COR-L47 (cell line): ENCODE measurements at regions not wholly inside any gene's neighbourhood (a gene's known extent, or its start where the extent isn't known, plus 50 kb on each side); places are given as distances from the start of the nearest gene placed in this dataset.

Source experiments
- DNase-seq: peaks from one replicate; lab custom pipeline; 2025; lab: John Stamatoyannopoulos, UW

DNA sequence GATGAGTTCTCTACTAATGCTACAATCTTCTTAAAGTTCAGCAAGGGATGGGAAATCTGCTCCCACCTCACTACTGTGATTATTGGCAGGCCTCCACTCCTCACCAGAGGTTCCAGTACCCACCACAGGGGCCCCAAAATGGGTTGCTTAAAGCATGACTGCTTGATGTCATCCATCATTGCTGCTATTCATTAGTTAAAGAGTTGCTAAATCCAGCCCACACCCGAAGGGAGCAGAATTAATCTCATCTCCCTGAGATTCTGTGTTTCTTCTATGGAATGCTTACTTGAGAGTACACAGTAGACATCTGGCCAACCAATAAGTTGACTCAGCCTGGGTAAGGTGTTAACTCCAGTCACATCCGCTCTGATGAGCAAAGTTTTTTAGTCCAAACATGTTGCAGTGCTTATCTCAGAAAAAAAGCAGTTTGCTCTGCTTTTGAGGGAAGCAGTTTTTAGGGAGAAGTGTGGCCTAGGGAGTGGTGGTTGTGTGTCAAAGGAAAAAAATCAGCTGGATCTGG lies 690.2 kb upstream of the POU3F3 start:
- no peak for DNase-seq

- DNase-seq, result no peak
These were observed 689.1 kb upstream of the POU3F3 start for GRCh38 chr2:104164721-104165252.

DNA sequence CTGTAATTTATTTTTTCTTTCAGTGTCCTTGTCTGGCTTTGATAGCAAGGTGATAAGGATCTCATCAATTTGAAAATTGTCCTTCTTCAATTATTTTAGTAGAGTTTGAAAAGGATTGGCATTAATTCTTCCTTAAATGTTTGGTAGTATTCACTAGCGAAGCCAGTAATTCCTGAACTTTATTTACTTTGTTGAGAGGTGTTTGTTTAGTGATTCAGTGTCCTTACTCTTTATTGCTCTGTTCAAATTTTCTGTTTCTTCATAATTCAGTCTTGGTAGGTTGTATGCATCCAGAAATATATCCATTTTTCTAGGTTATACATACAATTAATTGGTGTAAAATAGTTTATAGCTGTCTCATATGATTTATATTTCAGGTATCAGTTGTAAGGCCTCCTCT lies 676.7 kb upstream of the POU3F3 start:
- DNase-seq, result peak; percentile 11

DNA sequence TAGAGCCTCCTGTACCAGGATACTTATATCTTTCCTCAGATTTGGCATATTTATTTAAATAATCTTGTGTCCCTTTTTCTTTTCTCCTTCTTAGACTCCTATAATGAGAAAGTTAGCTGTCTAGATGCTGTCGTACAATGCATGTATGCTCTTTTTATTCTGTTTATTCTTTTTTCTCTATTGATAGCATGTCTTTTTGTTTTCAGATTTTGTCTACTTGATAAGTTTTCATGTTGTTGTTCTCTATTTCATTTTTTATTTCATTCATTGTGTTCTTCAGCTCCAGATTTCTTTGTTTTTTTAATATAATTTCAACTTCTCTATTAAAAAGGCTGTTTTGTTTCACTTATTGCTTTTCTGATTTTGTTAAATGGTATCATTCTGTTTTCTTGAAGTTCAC lies 674.3 kb upstream of the POU3F3 start:
- no peak for DNase-seq

DNA sequence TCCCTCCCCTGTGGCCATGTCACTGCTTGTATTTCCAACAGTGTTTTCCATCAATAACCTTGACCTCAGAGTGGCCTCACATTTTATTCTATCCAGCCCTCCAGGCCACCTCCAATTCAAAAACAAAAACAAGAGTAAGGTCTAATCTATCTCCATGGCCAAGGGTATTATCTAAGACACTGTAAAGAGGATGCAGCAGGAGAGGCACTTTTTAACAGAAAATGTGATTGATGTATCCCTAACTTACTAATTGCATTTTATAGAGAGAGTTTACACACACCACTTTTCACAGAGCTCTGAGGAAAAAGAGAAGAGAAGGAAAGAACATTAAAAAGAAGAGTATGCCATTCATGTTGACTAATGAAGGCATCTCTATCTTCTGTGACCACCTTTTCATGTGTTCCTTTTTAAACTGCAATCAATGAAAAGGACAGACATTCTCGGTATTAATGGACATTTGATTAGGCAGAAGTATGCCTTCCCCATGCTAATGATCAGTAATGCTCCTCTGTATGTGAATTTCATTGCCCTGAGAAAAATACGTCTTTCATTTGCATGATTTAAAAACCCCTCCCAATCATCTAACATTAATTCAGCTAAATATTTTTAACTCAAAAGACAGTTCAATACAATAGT lies 653.3 kb upstream of the POU3F3 start:
- no peak for DNase-seq

- no peak for DNase-seq
These were observed 640.2 kb upstream of the POU3F3 start for GRCh38 chr2:104213758-104214157.

DNA sequence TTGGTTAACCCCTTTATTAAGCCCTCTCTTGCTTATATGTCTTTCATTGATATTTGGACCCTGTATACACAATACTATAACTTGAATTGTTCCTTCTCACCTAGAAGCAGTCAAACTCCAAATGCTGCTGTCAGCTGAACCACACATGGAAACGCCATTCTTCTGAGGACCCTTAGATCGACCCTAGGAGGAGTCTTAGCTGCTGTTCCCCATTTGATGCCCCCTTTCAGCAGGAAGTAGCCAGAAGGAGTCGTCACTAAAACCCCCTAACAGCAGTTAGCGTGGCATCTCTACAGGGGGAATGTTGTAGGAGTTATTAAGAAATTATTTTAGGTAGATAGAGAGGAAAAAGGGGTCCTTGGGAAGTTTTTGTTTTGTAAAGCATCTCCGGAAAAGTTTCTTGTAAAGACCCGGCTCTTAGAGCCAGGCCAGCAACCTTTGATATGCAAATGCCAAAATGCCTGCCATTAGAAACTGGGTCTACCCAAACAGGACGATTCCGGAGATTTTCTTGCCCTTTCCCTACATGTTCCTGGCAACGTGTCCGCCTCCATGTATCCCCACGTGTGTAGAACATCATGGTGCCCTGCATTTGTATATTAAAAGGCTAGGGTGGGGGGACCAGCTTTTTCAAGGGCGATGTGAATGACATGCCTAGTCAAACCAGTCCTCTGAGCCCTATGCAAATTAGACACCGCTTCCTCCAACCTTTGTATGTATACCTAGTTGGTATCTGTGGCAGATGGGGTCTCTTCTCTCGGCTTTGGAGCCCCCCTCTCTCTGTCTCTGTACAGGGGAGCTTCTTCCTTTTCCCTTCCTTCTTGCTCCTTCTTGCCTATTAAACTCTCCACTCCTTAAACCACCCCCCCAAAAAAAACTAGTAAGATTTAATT lies 638.4 kb upstream of the POU3F3 start:
- no peak for DNase-seq

GRCh38 chr2:104233591-104233990 lies 620.3 kb upstream of the POU3F3 start:
- no peak for DNase-seq

DNA sequence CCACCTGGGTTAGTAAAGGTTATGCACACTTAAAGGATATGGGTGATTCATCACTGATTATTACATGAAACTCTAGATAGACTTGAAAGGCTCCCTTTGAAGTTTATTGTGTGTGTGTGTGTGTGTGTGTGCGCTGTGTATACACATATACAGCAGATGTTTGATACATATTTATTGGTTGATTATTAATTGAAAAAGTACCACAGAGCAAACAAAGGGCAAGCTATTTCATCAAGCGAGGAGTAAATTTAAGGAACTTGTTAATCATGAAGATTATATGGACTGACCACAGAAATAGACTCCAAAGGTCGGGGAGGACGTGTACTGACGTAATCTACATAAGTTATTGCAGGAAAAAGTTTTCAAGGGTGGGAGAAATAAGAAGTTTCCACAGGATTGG lies 617.4 kb upstream of the POU3F3 start:
- DNase-seq, result no peak

DNA sequence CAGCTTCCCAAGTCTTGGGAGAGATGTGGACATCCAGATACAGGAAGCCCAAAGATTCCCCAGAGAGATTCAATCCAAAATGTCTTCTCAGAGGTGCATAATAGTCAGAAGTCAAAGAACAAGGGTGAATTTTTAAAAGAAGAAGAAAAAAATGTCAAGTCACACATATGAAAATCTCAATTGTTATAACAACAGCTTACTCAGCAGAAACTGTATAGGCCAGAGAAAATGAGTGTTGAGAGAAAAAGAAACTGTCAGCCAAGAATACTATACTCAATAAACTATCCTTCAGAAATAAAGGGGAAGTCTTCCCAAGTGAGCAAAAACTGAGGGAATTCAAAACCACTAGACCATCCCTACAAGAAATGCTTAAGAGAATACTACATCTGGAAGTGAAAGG lies 612.9 kb upstream of the POU3F3 start:
- no peak for DNase-seq

DNA sequence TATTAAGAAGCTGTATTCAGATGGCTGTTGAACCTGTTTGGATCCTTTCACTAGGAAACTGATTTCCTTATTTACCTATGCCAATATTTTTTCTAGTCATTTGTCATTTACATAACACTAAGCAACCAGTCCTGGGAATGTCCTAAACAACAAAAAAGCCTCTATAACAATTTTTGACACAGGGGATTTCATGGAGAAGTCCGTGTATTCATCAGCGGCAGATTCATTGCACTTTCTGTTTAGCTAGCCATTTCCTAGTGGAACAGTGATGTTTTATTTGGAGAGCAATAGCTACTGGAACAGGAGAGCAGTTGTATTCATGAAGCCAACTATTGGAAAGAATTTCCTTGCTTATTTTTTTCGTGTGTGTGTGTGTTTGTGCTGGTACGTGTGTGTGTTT lies 604.3 kb upstream of the POU3F3 start:
- DNase-seq, result no peak

DNA sequence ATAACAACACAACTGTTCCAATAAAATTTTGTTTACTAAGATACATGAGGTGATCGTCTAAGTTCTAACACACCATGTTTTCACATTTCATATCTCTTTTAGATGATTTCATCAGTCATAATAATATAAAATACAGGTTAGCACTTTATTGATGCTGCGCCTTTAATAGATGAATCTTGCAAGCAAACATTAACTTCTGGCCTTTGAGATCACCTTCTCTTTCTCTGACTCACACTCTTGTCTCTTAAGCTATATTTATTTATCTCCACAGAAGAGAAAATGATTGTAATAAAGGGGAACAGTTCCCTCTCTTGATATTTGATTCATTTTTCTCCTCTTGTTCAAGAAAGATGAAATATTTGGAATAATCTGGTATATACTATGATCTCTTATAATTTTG lies 603.3 kb upstream of the POU3F3 start:
- no peak for DNase-seq

- DNase-seq, result no peak
These were observed 599.9 kb upstream of the POU3F3 start for GRCh38 chr2:104254017-104254416.

GRCh38 chr2:104262714-104263113 lies 591.2 kb upstream of the POU3F3 start:
- DNase-seq, result no peak

- DNase-seq, result no peak
These were observed 574.3 kb upstream of the POU3F3 start for GRCh38 chr2:104279646-104280045.

DNA sequence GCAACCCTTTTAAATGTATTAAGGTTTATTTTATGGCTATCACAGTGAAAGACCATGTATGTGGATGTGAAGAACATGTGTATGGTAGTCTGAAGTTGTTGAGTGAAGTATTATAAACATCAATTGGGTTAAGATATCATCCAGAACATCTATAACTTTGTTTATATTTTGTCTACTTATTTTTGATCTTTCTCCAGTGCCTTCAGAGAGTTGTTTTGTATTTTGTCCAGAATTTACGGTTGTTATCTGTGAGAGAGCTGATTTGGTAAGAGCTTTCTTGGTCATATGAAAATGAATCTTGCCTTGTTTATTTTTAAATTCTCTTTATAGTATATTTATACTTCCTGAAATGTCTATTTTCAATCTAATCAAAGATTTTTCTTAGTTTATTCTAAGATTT lies 573.7 kb upstream of the POU3F3 start:
- no peak for DNase-seq

GRCh38 chr2:104286841-104287240 lies 567.1 kb upstream of the POU3F3 start:
- DNase-seq, result no peak

DNA sequence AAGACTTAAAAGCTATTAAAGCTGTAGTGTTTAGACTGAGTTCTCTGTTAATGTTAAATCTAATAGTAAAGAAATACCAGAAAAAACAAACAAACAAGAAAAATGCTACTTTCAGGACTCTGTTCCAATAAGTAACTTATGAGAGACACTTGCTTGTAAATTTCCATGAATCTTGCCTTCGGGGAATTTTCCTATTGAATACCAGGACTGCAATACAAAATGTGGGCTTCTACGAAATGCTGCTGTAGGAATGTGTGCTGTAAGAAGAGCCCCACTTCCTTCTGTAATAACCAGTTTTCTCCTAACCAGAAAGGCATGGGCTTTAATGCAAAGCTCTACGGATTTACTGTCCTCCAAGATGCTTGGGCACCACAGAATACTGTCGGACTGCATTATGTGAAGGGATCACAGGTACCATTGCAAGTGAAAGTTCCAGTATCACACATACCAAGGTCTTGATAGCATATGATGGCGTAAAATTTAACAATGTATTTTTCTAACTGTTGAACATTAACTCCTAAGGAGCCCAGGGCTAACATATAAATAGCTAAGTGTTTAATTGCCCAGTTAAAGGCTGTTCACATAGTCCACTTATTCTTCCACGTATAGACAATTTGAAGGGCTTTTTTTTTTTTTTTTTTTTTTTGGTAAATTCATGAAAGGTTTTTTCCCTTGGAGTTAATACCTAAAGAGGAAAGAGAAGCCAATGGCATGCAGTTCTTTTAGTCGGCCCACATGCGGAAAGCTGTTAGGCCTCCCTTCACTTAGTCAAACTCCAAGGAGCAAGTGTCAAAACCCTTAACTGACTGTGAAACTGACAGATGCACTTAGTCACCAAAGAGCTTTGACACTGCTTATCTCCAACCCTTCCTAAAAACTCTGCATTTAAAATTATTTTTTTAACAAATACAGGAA lies 564.0 kb upstream of the POU3F3 start:
- no peak for DNase-seq

- DNase-seq, result no peak
These were observed 563.4 kb upstream of the POU3F3 start for GRCh38 chr2:104290566-104290891.

- DNase-seq, result no peak
These were observed 541.2 kb upstream of the POU3F3 start for GRCh38 chr2:104312684-104313083.

DNA sequence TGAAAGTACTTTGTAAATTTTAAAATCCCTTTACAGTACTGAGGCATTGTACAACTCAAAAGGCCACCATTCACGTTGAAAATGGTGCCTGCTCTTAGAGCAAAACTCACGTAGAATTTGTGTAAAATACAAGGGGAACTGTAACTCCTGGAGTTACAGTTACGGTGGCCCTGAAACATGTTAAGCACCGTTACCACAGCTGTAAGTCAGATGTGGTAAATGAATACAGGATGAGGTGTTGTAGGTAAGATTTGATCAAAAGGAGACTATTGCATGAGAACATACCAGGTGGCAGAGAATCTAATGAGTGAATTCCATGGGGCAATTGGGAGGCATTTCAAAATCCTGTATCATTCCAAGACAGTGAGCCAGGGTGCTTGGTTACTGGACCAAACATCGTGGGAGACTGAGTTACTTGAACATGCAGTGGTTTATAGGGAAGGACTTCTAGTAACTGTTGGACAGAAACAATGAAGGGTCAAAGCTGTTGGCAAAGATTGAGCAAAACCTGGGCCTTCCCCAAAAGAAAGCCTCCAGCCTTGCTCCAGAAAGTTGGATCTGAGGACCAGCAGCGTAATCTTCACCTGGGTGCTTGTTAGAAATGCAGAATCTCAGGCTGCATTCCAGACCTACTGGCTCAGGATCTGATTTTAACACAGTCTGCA lies 535.8 kb upstream of the POU3F3 start:
- no peak for DNase-seq
